T-cell (primary cell): ENCODE measurements at regions not wholly inside any gene's neighbourhood (a gene's known extent, or its start where the extent isn't known, plus 50 kb on each side); places are given as distances from the start of the nearest gene placed in this dataset.

Experiments used
- ATAC-seq, 4 experiments: fragments of 200-7000 bp in 3 of 4; fragments of 150-1000 bp in 1 of 4; cut with Tn5 transposase; replicated peaks in 1 of 4; 1 replicate in 3 of 4; 2 replicates in 1 of 4; pipeline ENCODE4 v1.10.0; 2021; ENCODE audit warnings: moderate library complexity in 3 of 4, mild to moderate bottlenecking in 2 of 4, moderate number of reproducible peaks in 1 of 4
- CTCF ChIA-PET, 2 donors: fragments of 300-600 bp; sonication (Branson Sonifier 250); formaldehyde crosslinking; loops; one replicate each; lab custom pipeline; 2022; ENCODE audit warnings: antibody characterized with exemption in 2 of 2; lab: Charles Lee
- POLR2A ChIA-PET, 2 donors: fragments of 300-600 bp; sonication (Branson Sonifier 250); formaldehyde crosslinking; loops; one replicate each; lab custom pipeline; 2022; ENCODE audit warnings: antibody characterized with exemption in 2 of 2; lab: Charles Lee
- DNase-seq, 35 experiments: peaks; one replicate each; pipeline versions ENCODE4 v3.0.0 to v3.0.0-alpha.2; 2013 to 2023
- H3K27ac ChIP-seq: one replicate; pipeline ENCODE4 v1.5.1; 2013; ENCODE audit warnings: low read length
- H3K27me3 ChIP-seq, 2 experiments: replicated peaks in 1 of 2; 1 replicate in 1 of 2; 2 replicates in 1 of 2; pipeline versions ENCODE4 v1.6.1 to v1.7.0; 2013; ENCODE audit warnings: low read length in 1 of 2, mixed read lengths in 1 of 2; ENCODE audit not compliant: control insufficient read depth in 2 of 2, insufficient read depth in 2 of 2; ENCODE audit errors: extremely low read depth in 1 of 2
- H3K36me3 ChIP-seq, 2 donors: 1 replicate in 1 of 2; 2 replicates in 1 of 2; pipeline versions ENCODE4 v1.6.1 to v1.7.0; 2013; ENCODE audit warnings: low read length in 1 of 2; ENCODE audit not compliant: control insufficient read depth in 2 of 2, insufficient read depth in 1 of 2; ENCODE audit errors: extremely low read depth in 1 of 2
- H3K4me1 ChIP-seq, 2 experiments: 1 replicate in 1 of 2; 2 replicates in 1 of 2; pipeline versions ENCODE4 v1.6.1 to v1.7.0; 2013; ENCODE audit warnings: low read length in 2 of 2, mixed read lengths in 1 of 2; ENCODE audit not compliant: insufficient read depth in 2 of 2, control insufficient read depth in 1 of 2; ENCODE audit errors: extremely low read depth in 1 of 2
- H3K4me3 ChIP-seq, 2 donors: 1 replicate in 1 of 2; 2 replicates in 1 of 2; pipeline versions ENCODE4 v1.5.1 to v1.7.0; 2013; ENCODE audit warnings: mild to moderate bottlenecking in 2 of 2, low read length in 1 of 2, moderate library complexity in 1 of 2; ENCODE audit not compliant: control insufficient read depth in 1 of 2; ENCODE audit errors: extremely low read depth in 1 of 2
- H3K9me3 ChIP-seq: 2 replicates; pipeline ENCODE4 v1.7.0; 2013
- H3K27ac Mint-ChIP-seq, 2 donors: one replicate each; pipeline ENCODE4 v1.8.0; 2020 to 2021; ENCODE audit warnings: mild to moderate bottlenecking in 2 of 2, mixed read lengths in 2 of 2
- H3K27me3 Mint-ChIP-seq, 2 donors: one replicate each; pipeline ENCODE4 v1.8.0; 2021 to 2022; ENCODE audit warnings: mixed read lengths in 2 of 2
- H3K36me3 Mint-ChIP-seq: one replicate; pipeline ENCODE4 v1.8.0; 2021; ENCODE audit warnings: mixed read lengths
- H3K4me1 Mint-ChIP-seq, 3 donors: one replicate each; pipeline ENCODE4 v1.8.0; 2020 to 2022; ENCODE audit warnings: mixed read lengths in 3 of 3, mild to moderate bottlenecking in 1 of 3
- H3K4me3 Mint-ChIP-seq, 3 donors: one replicate each; pipeline ENCODE4 v1.8.0; 2020 to 2022; ENCODE audit warnings: mild to moderate bottlenecking in 3 of 3, mixed read lengths in 3 of 3, moderate library complexity in 3 of 3
- H3K9me3 Mint-ChIP-seq, 3 donors: one replicate each; pipeline ENCODE4 v1.8.0; 2020 to 2022; ENCODE audit warnings: mixed read lengths in 3 of 3
- WGBS: methylation state at CpG from one replicate; pipeline ENCODE4 v1.1.5; 2013; ENCODE audit warnings: missing lambda C conversion rate; ENCODE audit not compliant: insufficient coverage; 5-methylcytosine and 5-hydroxymethylcytosine counted together

DNA sequence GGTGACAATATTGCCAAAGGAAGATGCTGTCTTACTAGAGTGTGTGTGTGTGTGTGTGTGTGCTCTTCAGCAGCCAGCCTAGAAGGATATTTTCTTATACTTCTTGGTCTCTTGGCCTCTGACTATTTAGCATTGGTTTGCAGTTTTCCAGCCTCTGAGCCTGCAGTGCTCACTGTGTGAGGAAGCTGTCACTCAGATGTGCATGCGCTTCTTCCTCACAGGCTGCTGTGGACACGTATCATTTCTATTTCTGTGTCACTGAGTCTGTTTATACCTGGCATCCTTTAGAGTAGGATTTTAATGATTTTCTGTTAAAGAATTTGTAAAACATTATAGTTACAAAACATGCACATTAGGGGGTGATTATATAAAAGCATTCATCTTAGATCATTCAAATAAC, 83.3 kb downstream of the ALDH8A1 start:
- no peaks in the 10 kb centered on the region for H3K9me3 Mint-ChIP-seq

GRCh38 chr6:134864558-134864957, 85.3 kb downstream of the ALDH8A1 start:
- Mint-ChIP-seq H3K27ac (no peak overlapping the region), H3K4me3 (no peak overlapping the region), H3K36me3 (no peaks in the 10 kb centered on the region), H3K9me3 (no peaks in the 10 kb centered on the region), H3K4me1 (peaks cover 0 to 6% (median 0%) of the 10 kb centered on the region in 3 donors), H3K27me3 (peaks cover 0 to 6% of the 10 kb centered on the region in 2 donors)
- no peak for ATAC-seq
- POLR2A ChIA-PET: no interaction called here
- no peak for DNase-seq
- 100% methylated on average over 1 of the region's 3 CpGs for WGBS
- no peaks in the 10 kb centered on the region for H3K36me3 ChIP-seq
- CTCF ChIA-PET: interaction anchor here in 1 of 2 donors (0.6 to 0.9 kb wide), 2 partner anchors 76 to 708 kb away, joined by 3 read pairs; no protein-coding TSS in a partner anchor
- no peak overlapping the region for H3K27ac ChIP-seq
- no peaks in the 10 kb centered on the region for H3K4me1 ChIP-seq
- no peak overlapping the region for H3K4me3 ChIP-seq
- no peaks in the 10 kb centered on the region for H3K9me3 ChIP-seq
- no peaks in the 10 kb centered on the region for H3K27me3 ChIP-seq

More for the DNA sequence above, 83.3 kb downstream of the ALDH8A1 start:
- Histone ChIP-seq H3K27me3 (peaks cover 0 to 3% of the 10 kb centered on the region in 2 experiments), H3K27ac (no peak overlapping the region), H3K9me3 (no peaks in the 10 kb centered on the region), H3K4me1 (peaks cover 0 to 5% of the 10 kb centered on the region in 2 experiments), H3K36me3 (no peaks in the 10 kb centered on the region), H3K4me3 (no peak overlapping the region)
- Mint-ChIP-seq H3K27ac (no peak overlapping the region), H3K27me3 (peaks cover 0 to 6% of the 10 kb centered on the region in 2 donors), H3K4me1 (peaks cover 9 to 15% (median 10%) of the 10 kb centered on the region in 3 donors), H3K36me3 (no peaks in the 10 kb centered on the region), H3K4me3 (no peak overlapping the region)
- DNase-seq: no peak
- WGBS: 83% methylated on average over 1 of the region's 2 CpGs
- POLR2A ChIA-PET: no interaction called here
- ATAC-seq: no peak
- CTCF ChIA-PET: no interaction called here

DNA sequence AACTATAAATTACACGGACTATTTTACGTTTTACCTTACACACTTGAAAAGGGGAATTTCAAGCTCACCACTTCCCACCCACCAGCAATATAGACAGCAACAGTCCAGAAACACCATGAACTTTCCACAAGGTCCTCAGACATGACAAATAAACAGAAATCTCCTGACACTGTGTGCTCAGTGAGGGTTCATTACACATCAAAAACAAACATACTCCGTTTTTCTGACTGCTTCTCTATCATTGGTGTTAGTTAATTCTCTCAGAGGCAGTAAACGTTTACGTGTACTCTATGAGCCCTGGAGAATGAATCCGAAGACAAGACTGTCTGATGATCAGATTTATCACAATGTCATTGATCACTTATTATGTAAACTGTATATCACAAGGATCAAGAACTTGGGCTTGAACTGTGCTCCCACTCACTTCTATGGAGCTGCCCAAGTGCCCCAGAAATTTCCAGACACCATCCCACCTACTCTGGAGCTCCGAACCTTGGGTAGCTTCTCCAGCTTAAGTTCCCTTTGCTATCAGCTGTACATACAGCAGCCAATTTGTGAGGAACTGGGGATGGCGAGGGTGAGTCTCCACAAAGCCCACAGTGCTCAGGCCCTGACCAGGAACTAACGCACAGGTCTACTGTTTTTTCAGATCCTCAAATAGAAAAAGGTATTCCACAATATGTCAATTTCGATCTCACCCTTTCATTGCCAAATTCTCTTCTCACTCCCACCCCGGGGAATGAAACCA, 86.0 kb downstream of the ALDH8A1 start:
- no peak overlapping the region for H3K4me3 Mint-ChIP-seq
- CTCF ChIA-PET: no interaction called here
- no peak overlapping the region for H3K27ac ChIP-seq
- WGBS: 88% methylated on average over 5 of the region's 11 CpGs
- POLR2A ChIA-PET: no interaction called here
- H3K4me1 ChIP-seq: no peaks in the 10 kb centered on the region
- ATAC-seq (no peak), DNase-seq (no peak)
- H3K27me3 ChIP-seq: no peaks in the 10 kb centered on the region
- no peaks in the 10 kb centered on the region for H3K9me3 Mint-ChIP-seq
- H3K27ac Mint-ChIP-seq: no peak overlapping the region
- no peaks in the 10 kb centered on the region for H3K36me3 Mint-ChIP-seq
- H3K9me3 ChIP-seq: no peaks in the 10 kb centered on the region
- peaks cover 0 to 6% of the 10 kb centered on the region in 2 donors for H3K27me3 Mint-ChIP-seq
- no peak overlapping the region for H3K4me3 ChIP-seq
- peaks cover 0 to 6% (median 0%) of the 10 kb centered on the region in 3 donors for H3K4me1 Mint-ChIP-seq
- no peaks in the 10 kb centered on the region for H3K36me3 ChIP-seq

DNA sequence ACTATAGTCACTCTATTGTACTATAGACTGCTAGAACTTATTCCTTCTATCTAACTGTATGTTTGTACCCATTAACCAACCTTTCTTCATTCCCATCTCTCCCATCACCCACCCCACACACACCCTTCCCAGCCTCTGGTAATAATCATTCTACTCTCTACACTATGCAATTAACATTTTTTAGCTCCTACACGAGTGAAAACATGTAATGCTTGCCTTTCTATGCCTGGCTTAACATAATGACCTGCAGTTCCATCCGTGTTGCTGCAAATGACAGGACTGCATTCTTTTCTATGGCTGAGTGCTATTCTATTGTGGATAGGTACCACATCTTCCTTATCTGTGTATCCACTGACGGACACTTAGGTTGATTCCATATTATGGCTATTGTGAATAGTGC, 95.5 kb downstream of the ALDH8A1 start:
- WGBS: no CpG with 5 or more reads among the region's 3 CpGs
- ATAC-seq (no peak), DNase-seq (no peak)
- H3K36me3 ChIP-seq: no peaks in the 10 kb centered on the region
- H3K27me3 ChIP-seq: peaks cover 0 to 6% of the 10 kb centered on the region in 2 experiments
- ChIA-PET CTCF (no interaction called here), POLR2A (interaction anchor here in 1 of 2 donors (0.5 to 0.6 kb wide), 2 partner anchors 25 to 1604 kb away, joined by 3 to 4 read pairs; no protein-coding TSS in a partner anchor)
- peaks cover 0 to 4% of the 10 kb centered on the region in 2 donors for H3K27me3 Mint-ChIP-seq
- H3K4me1 Mint-ChIP-seq: no peaks in the 10 kb centered on the region
- H3K36me3 Mint-ChIP-seq: no peaks in the 10 kb centered on the region
- H3K4me3 ChIP-seq: no peak overlapping the region
- H3K27ac Mint-ChIP-seq: no peak overlapping the region
- H3K9me3 Mint-ChIP-seq: no peaks in the 10 kb centered on the region
- no peak overlapping the region for H3K27ac ChIP-seq
- no peaks in the 10 kb centered on the region for H3K9me3 ChIP-seq
- H3K4me3 Mint-ChIP-seq: no peak overlapping the region
- H3K4me1 ChIP-seq: no peaks in the 10 kb centered on the region

GRCh38 chr6:134853111-134854055, 96.5 kb downstream of the ALDH8A1 start:
- DNase-seq (no peak), ATAC-seq (no peak)
- H3K9me3 Mint-ChIP-seq: no peaks in the 10 kb centered on the region
- Histone ChIP-seq H3K4me1 (no peaks in the 10 kb centered on the region), H3K27ac (no peak overlapping the region), H3K9me3 (no peaks in the 10 kb centered on the region), H3K27me3 (peaks cover 0 to 6% of the 10 kb centered on the region in 2 experiments), H3K36me3 (no peaks in the 10 kb centered on the region), H3K4me3 (no peak overlapping the region)
- no peaks in the 10 kb centered on the region for H3K4me1 Mint-ChIP-seq
- H3K27me3 Mint-ChIP-seq: peaks cover 0 to 4% of the 10 kb centered on the region in 2 donors
- no peak overlapping the region for H3K4me3 Mint-ChIP-seq
- POLR2A ChIA-PET: interaction anchor here in 1 of 2 donors (0.6 kb wide), 1 partner anchor 1603 kb away, joined by 3 read pairs; no protein-coding TSS in a partner anchor
- no peaks in the 10 kb centered on the region for H3K36me3 Mint-ChIP-seq
- H3K27ac Mint-ChIP-seq: no peak overlapping the region
- CTCF ChIA-PET: interaction anchor here in 1 of 2 donors (0.5 kb wide), 1 partner anchor 152 kb away, joined by 3 read pairs; no protein-coding TSS in a partner anchor
- 82% methylated on average over 2 of the region's 7 CpGs for WGBS

GRCh38 chr6:134851548-134851947, 98.4 kb downstream of the ALDH8A1 start:
- Histone ChIP-seq H3K36me3 (no peaks in the 10 kb centered on the region), H3K27ac (no peak overlapping the region), H3K27me3 (peaks cover 0 to 6% of the 10 kb centered on the region in 2 experiments), H3K4me1 (no peaks in the 10 kb centered on the region), H3K4me3 (no peak overlapping the region), H3K9me3 (no peaks in the 10 kb centered on the region)
- DNase-seq (no peak), ATAC-seq (no peak)
- H3K36me3 Mint-ChIP-seq: no peaks in the 10 kb centered on the region
- no peaks in the 10 kb centered on the region for H3K4me1 Mint-ChIP-seq
- H3K27ac Mint-ChIP-seq: no peak overlapping the region
- H3K4me3 Mint-ChIP-seq: no peak overlapping the region
- H3K27me3 Mint-ChIP-seq: peaks cover 0 to 4% of the 10 kb centered on the region in 2 donors
- no CpG with 5 or more reads among the region's 6 CpGs for WGBS
- CTCF ChIA-PET: no interaction called here
- POLR2A ChIA-PET: no interaction called here
- no peaks in the 10 kb centered on the region for H3K9me3 Mint-ChIP-seq
